ENCODE measurements at regions not wholly inside any gene's neighbourhood (a gene's known extent, or its start where the extent isn't known, plus 50 kb on each side); places are given as distances from the start of the nearest gene placed in this dataset.

DNA sequence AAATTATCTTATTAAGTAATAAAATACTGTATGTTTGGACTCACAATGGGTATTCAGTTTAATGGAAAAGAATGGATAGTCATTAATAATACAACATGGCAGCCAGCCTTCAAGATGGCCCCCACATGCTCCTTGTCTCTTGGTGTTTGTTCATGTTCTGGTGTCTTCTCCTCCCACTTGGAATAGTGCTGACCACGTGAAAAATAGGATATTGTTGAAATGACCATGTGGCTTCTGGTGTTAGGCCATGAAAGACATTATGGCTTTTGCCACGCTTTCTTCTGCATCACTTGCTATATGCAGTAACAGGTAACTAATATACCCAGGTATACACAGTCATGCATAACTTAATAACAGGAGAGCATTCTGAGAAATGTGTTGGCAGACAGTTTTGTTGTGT, 341.0 kb downstream of the KCNJ2 start:
- WGBS (ENCODE audit: insufficient coverage): no CpG with 5 or more reads among the region's 2 CpGs
- Histone ChIP-seq H3K27ac (ENCODE audit: low read length in 2 of 2) (no peak overlapping the region), H4K20me1 (ENCODE audit: control insufficient read depth, insufficient read depth, low read length, poor library complexity, severe bottlenecking) (no peaks in the 10 kb centered on the region), H2AFZ (ENCODE audit: insufficient read depth, low read depth, low read length, poor library complexity, severe bottlenecking) (no peak overlapping the region), H3K27me3 (replicated peaks in 1 of 4; ENCODE audit: control extremely low read depth in 1 of 4, control insufficient read depth in 3 of 4, insufficient read depth in 4 of 4, low read length in 3 of 4) (no peaks in the 10 kb centered on the region), H3K4me2 (replicated peaks; ENCODE audit: low read depth, low read length, poor library complexity, severe bottlenecking) (no peak overlapping the region), H3K9ac (ENCODE audit: low read length) (no peak overlapping the region), H3K79me2 (ENCODE audit: control insufficient read depth, insufficient read depth, low read length) (no peaks in the 10 kb centered on the region), H3K9me3 (ENCODE audit: control extremely low read depth in 1 of 3, control insufficient read depth in 2 of 3, insufficient read depth in 1 of 3, low read length in 2 of 3) (no peaks in the 10 kb centered on the region), H3K4me3 (ENCODE audit: control extremely low read depth in 1 of 5, extremely low read depth in 1 of 5, insufficient read depth in 1 of 5, low read depth in 2 of 5, low read length in 4 of 5) (no peak overlapping the region), H3K36me3 (replicated peaks in 1 of 2; ENCODE audit: control extremely low read depth in 1 of 2, control insufficient read depth in 1 of 2, extremely low read depth in 1 of 2, insufficient read depth in 2 of 2, low read length in 1 of 2) (no peaks in the 10 kb centered on the region), H3K4me1 (ENCODE audit: control insufficient read depth in 2 of 2, insufficient read depth in 2 of 2, low read length in 2 of 2) (no peaks in the 10 kb centered on the region)
- ChIA-PET CTCF (no interaction called here), POLR2A (no interaction called here)
- no peak for TF ChIP-seq EZH2 (IDR thresholded peaks at IDR 0.05; ENCODE audit: borderline replicate concordance, insufficient read depth, low read depth, low read length, poor library complexity, severe bottlenecking)
- TF ChIP-seq, protein P1, sequence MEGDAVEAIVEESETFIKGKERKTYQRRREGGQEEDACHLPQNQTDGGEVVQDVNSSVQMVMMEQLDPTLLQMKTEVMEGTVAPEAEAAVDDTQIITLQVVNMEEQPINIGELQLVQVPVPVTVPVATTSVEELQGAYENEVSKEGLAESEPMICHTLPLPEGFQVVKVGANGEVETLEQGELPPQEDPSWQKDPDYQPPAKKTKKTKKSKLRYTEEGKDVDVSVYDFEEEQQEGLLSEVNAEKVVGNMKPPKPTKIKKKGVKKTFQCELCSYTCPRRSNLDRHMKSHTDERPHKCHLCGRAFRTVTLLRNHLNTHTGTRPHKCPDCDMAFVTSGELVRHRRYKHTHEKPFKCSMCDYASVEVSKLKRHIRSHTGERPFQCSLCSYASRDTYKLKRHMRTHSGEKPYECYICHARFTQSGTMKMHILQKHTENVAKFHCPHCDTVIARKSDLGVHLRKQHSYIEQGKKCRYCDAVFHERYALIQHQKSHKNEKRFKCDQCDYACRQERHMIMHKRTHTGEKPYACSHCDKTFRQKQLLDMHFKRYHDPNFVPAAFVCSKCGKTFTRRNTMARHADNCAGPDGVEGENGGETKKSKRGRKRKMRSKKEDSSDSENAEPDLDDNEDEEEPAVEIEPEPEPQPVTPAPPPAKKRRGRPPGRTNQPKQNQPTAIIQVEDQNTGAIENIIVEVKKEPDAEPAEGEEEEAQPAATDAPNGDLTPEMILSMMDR (IDR thresholded peaks at IDR 0.05): no peak
- H3K4me1 Mint-ChIP-seq: no peaks in the 10 kb centered on the region
- no peak overlapping the region for H3K4me3 Mint-ChIP-seq
- DNase-seq (no peak), ATAC-seq (ENCODE audit: low read depth) (no peak)
- no peaks in the 10 kb centered on the region for H3K27me3 Mint-ChIP-seq
- intact Hi-C loops (cut with micrococcal nuclease): no loop called here
- H3K27ac Mint-ChIP-seq: no peak overlapping the region
- H3K9me3 Mint-ChIP-seq (ENCODE audit: insufficient read depth): no peaks in the 10 kb centered on the region

DNA sequence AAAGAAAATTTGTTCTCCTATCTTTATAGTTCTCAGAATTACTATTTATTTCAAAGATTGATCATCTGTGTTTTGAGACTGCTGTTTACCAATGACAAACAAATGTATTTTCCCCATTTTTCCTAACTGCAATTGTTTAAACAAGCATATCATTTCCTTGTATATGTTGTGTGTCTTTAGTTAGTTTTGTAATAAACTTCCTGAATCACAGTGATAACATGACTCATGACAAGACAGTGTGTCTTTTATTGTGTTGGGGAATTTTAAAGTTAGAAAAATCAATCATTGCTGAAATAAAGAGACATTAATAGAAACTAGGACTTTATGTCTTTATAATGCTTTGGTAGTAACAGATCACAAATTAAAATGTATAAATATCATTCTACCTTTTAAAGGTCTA, 348.5 kb downstream of the KCNJ2 start:
- Mint-ChIP-seq H3K27ac (no peak overlapping the region), H3K4me1 (no peaks in the 10 kb centered on the region), H3K27me3 (no peaks in the 10 kb centered on the region), H3K4me3 (no peak overlapping the region), H3K9me3 (ENCODE audit: insufficient read depth) (no peaks in the 10 kb centered on the region)
- Histone ChIP-seq H3K36me3 (replicated peaks in 1 of 2; ENCODE audit: control extremely low read depth in 1 of 2, control insufficient read depth in 1 of 2, extremely low read depth in 1 of 2, insufficient read depth in 2 of 2, low read length in 1 of 2) (no peaks in the 10 kb centered on the region), H3K4me3 (ENCODE audit: control extremely low read depth in 1 of 5, extremely low read depth in 1 of 5, insufficient read depth in 1 of 5, low read depth in 2 of 5, low read length in 4 of 5) (no peak overlapping the region), H4K20me1 (ENCODE audit: control insufficient read depth, insufficient read depth, low read length, poor library complexity, severe bottlenecking) (no peaks in the 10 kb centered on the region), H3K9ac (ENCODE audit: low read length) (no peak overlapping the region), H2AFZ (ENCODE audit: insufficient read depth, low read depth, low read length, poor library complexity, severe bottlenecking) (no peak overlapping the region), H3K79me2 (ENCODE audit: control insufficient read depth, insufficient read depth, low read length) (no peaks in the 10 kb centered on the region), H3K4me1 (ENCODE audit: control insufficient read depth in 2 of 2, insufficient read depth in 2 of 2, low read length in 2 of 2) (no peaks in the 10 kb centered on the region), H3K9me3 (ENCODE audit: control extremely low read depth in 1 of 3, control insufficient read depth in 2 of 3, insufficient read depth in 1 of 3, low read length in 2 of 3) (no peaks in the 10 kb centered on the region), H3K27me3 (replicated peaks in 1 of 4; ENCODE audit: control extremely low read depth in 1 of 4, control insufficient read depth in 3 of 4, insufficient read depth in 4 of 4, low read length in 3 of 4) (no peaks in the 10 kb centered on the region), H3K4me2 (replicated peaks; ENCODE audit: low read depth, low read length, poor library complexity, severe bottlenecking) (no peak overlapping the region), H3K27ac (ENCODE audit: low read length in 2 of 2) (no peak overlapping the region)
- no peak for TF ChIP-seq EZH2 (IDR thresholded peaks at IDR 0.05; ENCODE audit: borderline replicate concordance, insufficient read depth, low read depth, low read length, poor library complexity, severe bottlenecking)
- TF ChIP-seq, protein P1 (IDR thresholded peaks at IDR 0.05): no peak
- intact Hi-C loops (cut with micrococcal nuclease): no loop called here
- ChIA-PET POLR2A (no interaction called here), CTCF (no interaction called here)
- no peak for ATAC-seq (ENCODE audit: low read depth)
- no peak for DNase-seq

All from B cell (primary cell).